Choroid plexus epithelial cell (primary cell): ENCODE measurements at regions not wholly inside any gene's neighbourhood (a gene's known extent, or its start where the extent isn't known, plus 50 kb on each side); places are given as distances from the start of the nearest gene placed in this dataset.
A peak's percentile ranks its signal among the peaks of the same experiment; 100 is the strongest.

Experiments
- DNase-seq: peaks from one replicate; pipeline ENCODE4 v3.0.0-alpha.2; 2010; ENCODE audit warnings: low read depth
- H3K4me3 ChIP-seq: 2 replicates; pipeline ENCODE4 v1.5.1; 2011; ENCODE audit warnings: low read depth, mild to moderate bottlenecking, control low read depth, low read length, moderate library complexity
- TF ChIP-seq, protein P1 (sequence below): conservative IDR thresholded peaks from 2 replicates; pipeline ENCODE4 v1.5.1; 2011; ENCODE audit warnings: low read depth, mild to moderate bottlenecking, control low read depth, inconsistent platforms, low read length, moderate library complexity

DNA sequence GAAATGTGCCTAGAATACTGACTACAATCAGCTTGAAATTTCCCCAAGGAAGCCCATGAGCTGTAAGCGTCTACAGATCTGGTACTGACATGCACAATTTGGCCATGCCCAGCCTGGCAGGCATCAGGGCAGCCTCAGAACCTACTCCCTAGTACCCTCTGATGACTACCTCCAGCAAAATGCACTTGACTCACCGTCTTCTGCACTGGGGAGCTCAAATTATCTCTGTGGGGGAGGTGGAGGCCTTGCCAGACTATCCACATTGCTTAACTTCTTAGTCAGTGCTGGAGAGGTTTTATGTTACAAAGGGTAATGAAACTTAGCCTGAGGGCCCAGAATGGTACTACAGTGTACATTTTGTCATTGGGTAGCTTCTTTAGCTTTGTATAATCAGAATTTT is 126.0 kb upstream of the ADGRF1 start:
- TF ChIP-seq, protein P1, sequence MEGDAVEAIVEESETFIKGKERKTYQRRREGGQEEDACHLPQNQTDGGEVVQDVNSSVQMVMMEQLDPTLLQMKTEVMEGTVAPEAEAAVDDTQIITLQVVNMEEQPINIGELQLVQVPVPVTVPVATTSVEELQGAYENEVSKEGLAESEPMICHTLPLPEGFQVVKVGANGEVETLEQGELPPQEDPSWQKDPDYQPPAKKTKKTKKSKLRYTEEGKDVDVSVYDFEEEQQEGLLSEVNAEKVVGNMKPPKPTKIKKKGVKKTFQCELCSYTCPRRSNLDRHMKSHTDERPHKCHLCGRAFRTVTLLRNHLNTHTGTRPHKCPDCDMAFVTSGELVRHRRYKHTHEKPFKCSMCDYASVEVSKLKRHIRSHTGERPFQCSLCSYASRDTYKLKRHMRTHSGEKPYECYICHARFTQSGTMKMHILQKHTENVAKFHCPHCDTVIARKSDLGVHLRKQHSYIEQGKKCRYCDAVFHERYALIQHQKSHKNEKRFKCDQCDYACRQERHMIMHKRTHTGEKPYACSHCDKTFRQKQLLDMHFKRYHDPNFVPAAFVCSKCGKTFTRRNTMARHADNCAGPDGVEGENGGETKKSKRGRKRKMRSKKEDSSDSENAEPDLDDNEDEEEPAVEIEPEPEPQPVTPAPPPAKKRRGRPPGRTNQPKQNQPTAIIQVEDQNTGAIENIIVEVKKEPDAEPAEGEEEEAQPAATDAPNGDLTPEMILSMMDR: peak; percentile 18
- peak; percentile 96 for DNase-seq
- no peak overlapping the region for H3K4me3 ChIP-seq

DNA sequence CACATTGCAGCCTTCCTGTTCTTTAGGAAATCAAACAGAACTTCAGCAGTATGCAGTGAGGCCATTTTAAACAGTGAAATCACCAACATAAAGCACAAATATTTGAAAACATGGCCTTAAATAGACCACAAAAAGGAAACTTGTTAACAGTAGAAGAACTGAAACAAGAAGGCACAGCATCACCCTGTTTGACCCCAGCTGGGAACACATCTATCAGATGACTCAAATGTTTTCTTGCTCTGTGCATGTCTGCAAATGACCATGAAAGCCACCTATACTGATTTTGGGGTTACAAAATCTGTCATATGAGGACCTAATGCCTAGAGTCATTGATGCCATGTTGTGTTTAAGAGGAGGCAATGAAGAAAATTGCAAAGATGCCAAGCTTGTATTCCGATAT is 123.8 kb upstream of the ADGRF1 start:
- peak; percentile 55 for DNase-seq
- no peak overlapping the region for H3K4me3 ChIP-seq
- TF ChIP-seq, protein P1: no peak

DNA sequence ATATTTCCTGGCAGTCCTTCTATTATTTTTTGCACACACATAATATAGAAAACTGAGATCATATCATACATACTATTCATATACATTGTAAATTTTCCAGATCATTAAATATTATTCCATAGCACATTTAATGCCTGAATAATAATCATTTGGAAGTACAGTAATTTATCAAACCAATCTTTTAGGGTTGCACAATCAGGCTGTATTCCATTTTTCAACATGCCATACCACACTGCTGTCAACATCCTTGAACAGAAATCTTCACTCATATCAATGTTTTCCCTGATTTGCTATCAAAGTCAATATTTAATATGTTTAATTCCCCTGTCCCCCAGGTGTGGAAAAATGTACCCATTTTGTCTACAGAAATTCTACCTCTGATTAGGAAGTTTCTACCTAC is 122.7 kb upstream of the ADGRF1 start:
- DNase-seq: no peak

DNA sequence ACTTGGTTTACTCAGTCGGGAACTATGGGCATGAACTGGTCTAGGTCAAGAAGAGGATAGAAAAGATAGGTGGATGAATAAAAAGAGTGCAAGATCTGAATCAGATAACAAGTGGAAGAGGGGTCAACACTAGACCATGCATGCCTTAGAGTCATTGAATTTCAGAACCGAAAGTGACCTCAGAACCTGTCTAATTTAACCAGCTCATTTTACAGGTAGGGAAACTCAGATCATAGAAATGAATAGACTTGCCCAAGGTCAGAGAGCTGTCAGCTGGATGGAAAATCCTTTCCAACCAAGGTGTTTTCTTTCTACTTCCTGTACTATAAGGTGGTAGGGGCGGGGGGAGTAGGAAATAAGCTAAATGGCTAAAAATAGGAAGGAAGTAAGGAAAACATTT is 121.4 kb upstream of the ADGRF1 start:
- TF ChIP-seq, protein P1: no peak
- no peak overlapping the region for H3K4me3 ChIP-seq

More for the DNA sequence above, 122.7 kb upstream of the ADGRF1 start:
- TF ChIP-seq, protein P1: no peak
- H3K4me3 ChIP-seq: no peak overlapping the region

DNA sequence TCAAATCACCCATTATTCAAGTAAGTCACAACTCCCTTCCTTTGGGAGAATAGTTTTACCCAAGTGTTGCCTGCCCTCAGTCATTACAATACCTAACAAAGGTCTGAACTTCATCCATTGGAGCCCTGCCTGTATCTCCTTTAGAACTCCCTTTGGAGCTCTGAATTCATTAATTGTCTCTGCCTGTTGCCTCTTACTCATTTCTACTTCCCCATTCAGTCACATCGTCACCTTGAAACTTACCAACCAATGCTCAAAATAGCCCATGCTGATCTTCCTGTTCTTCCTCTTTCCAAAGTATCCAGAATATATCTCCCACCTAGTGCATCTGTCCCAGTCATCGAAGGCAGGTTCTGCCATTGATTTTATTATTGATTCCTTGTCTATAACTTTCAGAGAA is 120.7 kb upstream of the ADGRF1 start:
- no peak for DNase-seq
- H3K4me3 ChIP-seq: no peak overlapping the region
- TF ChIP-seq, protein P1: no peak

More for the DNA sequence above, 121.4 kb upstream of the ADGRF1 start:
- DNase-seq: no peak

DNA sequence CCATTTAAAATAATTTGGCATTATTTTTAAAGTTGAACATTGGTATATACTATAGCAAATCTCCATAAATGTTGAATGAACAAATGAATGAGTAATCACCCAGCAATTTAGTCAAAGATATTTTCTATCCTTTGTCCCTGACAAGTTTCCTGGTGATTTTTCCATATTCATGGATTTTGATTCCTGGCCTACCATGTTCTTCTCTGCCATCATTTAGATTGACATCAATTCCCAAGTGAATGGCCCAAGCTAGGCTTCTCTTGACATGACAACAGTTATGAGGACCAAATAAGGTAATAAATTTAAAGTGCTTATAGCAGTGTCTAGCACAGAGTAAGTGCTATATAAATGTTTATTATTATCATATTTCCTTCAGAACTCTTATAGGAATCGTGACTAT is 120.1 kb upstream of the ADGRF1 start:
- no peak overlapping the region for H3K4me3 ChIP-seq
- DNase-seq: no peak
- TF ChIP-seq, protein P1: no peak

DNA sequence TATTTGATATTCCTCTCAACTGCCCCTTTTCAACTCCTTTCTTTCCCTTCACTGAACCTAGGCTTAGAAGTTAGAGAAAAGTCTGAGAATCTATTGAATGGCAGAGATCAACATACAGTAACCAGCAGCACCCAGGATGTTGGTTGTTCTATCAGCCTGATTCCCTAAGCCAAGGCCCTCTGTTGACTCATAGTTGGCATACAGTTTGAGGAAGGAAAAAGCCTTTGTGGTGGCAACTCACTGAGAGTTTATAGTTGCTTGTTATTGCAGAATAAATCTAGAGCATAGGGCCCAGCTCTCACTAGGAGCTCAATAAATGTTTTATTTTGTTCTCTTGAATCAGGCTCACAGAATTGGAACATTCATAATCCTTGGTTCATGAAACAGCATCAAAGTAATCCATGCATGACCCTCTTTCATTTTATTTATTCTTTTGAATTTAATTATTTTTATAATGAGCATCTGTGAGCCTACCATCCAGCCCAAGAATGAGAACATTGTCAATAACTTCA is 119.1 kb upstream of the ADGRF1 start:
- DNase-seq: peak; percentile 31
- no peak overlapping the region for H3K4me3 ChIP-seq
- TF ChIP-seq, protein P1: no peak
